Right atrium auricular region (tissue), 2 donors: ENCODE measurements at regions not wholly inside any gene's neighbourhood (a gene's known extent, or its start where the extent isn't known, plus 50 kb on each side); places are given as distances from the start of the nearest gene placed in this dataset.

Experiments
- DNase-seq: peaks from one replicate; pipeline ENCODE4 v3.0.0-alpha.2; 2019; ENCODE audit warnings: low spot score
- H3K27ac ChIP-seq, 2 donors: fragments of 200-600 bp; sonication (generic); 1 replicate in 1 of 2; 2 replicates in 1 of 2; pipeline ENCODE4 v1.5.1; 2016 to 2019
- H3K27me3 ChIP-seq, 2 donors: fragments of 200-600 bp; sonication (generic); one replicate each; pipeline versions ENCODE4 v1.5.1 to v1.6.0; 2017 to 2019
- H3K36me3 ChIP-seq: fragments of 200-600 bp; sonication (generic); one replicate; pipeline ENCODE4 v1.5.1; 2016
- H3K4me1 ChIP-seq, 2 donors: fragments of 200-600 bp; sonication (generic); one replicate each; pipeline versions ENCODE4 v1.5.1 to v1.6.0; 2017 to 2019
- H3K4me3 ChIP-seq, 2 donors: fragments of 200-600 bp; sonication (generic); 1 replicate in 1 of 2; 2 replicates in 1 of 2; pipeline ENCODE4 v1.5.1; 2017 to 2019; ENCODE audit warnings: mild to moderate bottlenecking in 1 of 2, moderate library complexity in 1 of 2
- H3K9me3 ChIP-seq, 2 donors: fragments of 200-600 bp; sonication (generic); one replicate each; pipeline ENCODE4 v1.5.1; 2019
- TF ChIP-seq, protein P1 (sequence below), 2 donors: fragments of 200-600 bp; sonication (generic); IDR thresholded peaks; one replicate each; pipeline ENCODE4 v1.5.1; 2019; ENCODE audit warnings: antibody characterized with exemption in 2 of 2

DNA sequence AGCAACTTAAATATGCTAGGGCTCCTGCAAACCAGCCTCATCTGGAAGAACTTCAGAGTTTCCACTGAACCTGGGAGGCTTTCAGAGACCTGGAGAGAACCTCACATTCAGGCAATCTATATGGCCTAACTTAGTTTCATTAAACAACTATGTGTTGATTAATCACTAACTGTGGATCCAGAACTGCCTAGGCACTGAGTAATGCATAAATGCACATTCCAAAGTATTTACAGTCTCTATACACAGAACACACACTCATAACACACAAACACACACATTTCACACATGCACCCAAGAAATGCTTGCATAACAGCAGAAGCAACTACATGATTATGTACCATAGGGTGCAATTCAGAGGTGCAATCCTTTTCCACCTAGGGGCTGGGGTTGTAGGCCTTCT is 552.8 kb downstream of the BCL11A start:
- H3K27ac ChIP-seq = no peak overlapping the region
- TF ChIP-seq, protein P1, sequence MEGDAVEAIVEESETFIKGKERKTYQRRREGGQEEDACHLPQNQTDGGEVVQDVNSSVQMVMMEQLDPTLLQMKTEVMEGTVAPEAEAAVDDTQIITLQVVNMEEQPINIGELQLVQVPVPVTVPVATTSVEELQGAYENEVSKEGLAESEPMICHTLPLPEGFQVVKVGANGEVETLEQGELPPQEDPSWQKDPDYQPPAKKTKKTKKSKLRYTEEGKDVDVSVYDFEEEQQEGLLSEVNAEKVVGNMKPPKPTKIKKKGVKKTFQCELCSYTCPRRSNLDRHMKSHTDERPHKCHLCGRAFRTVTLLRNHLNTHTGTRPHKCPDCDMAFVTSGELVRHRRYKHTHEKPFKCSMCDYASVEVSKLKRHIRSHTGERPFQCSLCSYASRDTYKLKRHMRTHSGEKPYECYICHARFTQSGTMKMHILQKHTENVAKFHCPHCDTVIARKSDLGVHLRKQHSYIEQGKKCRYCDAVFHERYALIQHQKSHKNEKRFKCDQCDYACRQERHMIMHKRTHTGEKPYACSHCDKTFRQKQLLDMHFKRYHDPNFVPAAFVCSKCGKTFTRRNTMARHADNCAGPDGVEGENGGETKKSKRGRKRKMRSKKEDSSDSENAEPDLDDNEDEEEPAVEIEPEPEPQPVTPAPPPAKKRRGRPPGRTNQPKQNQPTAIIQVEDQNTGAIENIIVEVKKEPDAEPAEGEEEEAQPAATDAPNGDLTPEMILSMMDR (IDR thresholded peaks at IDR 0.05) = no peak
- H3K36me3 ChIP-seq = no peaks in the 10 kb centered on the region

DNA sequence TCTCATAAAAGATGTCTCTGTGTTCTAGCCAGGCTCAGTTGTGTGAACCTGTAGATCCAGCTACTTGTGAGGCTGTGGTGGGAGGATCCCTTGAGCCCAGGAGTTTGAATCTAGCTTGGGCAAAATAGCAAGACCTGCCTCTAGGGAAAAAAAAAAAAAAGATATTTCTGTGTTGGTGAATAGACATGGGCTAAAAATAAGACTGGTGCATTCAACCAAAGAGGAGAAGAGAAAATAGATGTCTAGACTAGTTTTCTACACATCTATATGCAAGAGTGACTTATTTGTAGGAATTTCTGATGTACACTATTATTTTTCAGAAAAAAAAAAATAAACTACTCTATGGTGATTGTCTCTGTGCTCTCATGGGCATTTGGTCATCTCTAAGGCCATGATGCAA is 555.1 kb downstream of the BCL11A start:
- Histone ChIP-seq H3K27ac (no peak overlapping the region), H3K27me3 (no peaks in the 10 kb centered on the region), H3K4me3 (no peak overlapping the region), H3K9me3 (no peaks in the 10 kb centered on the region), H3K4me1 (no peaks in the 10 kb centered on the region), H3K36me3 (no peaks in the 10 kb centered on the region)
- TF ChIP-seq, protein P1 (IDR thresholded peaks at IDR 0.05) = no peak
- no peak for DNase-seq

More for the DNA sequence above, 552.8 kb downstream of the BCL11A start:
- Histone ChIP-seq H3K4me3 (no peak overlapping the region), H3K9me3 (no peaks in the 10 kb centered on the region), H3K4me1 (no peaks in the 10 kb centered on the region), H3K27me3 (no peaks in the 10 kb centered on the region)
- DNase-seq = no peak

DNA sequence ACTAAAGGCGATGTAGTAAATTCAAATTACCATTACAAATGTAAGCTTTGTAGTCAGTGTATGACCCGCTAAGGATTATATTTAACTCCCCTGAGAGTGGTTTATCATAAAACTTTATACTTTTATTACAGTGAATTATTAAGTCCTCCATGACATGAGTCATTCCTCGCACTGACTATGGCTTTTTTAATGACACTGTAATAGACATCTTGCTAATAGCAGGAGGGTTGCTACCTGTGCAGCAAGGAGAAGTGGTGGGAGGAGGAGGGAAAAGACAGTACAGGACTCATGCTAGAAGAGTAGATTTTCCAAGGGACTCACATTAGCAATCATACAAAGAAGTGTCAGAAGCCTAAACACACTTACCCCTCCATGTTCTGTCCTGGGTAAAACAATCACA is 556.1 kb downstream of the BCL11A start:
- no peak for DNase-seq
- TF ChIP-seq, protein P1 (IDR thresholded peaks at IDR 0.05) = no peak
- Histone ChIP-seq H3K36me3 (no peaks in the 10 kb centered on the region), H3K9me3 (no peaks in the 10 kb centered on the region), H3K4me3 (no peak overlapping the region), H3K4me1 (no peaks in the 10 kb centered on the region), H3K27me3 (no peaks in the 10 kb centered on the region), H3K27ac (no peak overlapping the region)

DNA sequence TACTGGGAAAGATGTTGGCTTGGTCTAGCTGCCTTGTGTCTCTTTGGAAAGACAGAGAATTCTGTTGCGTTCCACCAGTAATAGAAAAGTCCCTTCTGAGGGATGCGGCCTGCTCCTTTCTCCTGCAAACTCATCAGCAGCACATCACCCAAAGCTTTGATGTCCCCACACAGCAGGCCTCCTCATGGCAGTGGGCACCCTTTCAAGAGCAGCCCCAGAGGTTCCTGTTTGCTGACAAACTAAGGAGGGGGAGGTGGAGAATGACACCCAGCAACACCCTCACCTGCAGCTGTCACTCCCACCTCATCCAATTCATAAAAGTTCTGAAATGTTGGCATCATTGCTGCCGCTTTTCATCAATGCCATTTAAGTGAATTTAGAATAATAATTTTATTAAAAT is 556.6 kb downstream of the BCL11A start:
- TF ChIP-seq, protein P1 (IDR thresholded peaks at IDR 0.05) = no peak
- no peaks in the 10 kb centered on the region for H3K9me3 ChIP-seq
- H3K4me1 ChIP-seq = no peaks in the 10 kb centered on the region
- H3K4me3 ChIP-seq = no peak overlapping the region
- no peak overlapping the region for H3K27ac ChIP-seq
- H3K36me3 ChIP-seq = no peaks in the 10 kb centered on the region
- H3K27me3 ChIP-seq = no peaks in the 10 kb centered on the region
- no peak for DNase-seq

DNA sequence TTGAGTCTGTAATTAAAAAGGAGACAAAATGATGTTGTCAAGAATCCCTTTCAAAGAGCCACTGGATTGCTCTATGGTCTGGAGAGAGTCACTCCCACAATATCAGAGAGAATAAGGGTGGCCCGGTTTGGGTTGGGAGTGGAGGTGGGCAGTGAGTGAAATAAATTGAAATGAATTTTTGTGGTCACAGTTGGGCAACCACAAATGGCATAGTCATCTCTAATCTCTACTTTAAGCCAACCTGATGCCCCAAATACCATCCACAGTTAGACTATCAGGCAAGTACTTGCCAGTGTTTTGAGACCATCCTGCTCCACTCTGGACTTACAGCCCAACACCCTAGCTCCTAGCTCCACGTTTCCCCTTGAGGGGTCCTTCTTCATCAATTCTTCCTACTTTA is 559.7 kb downstream of the BCL11A start:
- H3K4me3 ChIP-seq = no peak overlapping the region
- H3K36me3 ChIP-seq = no peaks in the 10 kb centered on the region
- no peak for DNase-seq
- H3K27ac ChIP-seq = no peak overlapping the region
- TF ChIP-seq, protein P1 (IDR thresholded peaks at IDR 0.05) = no peak
- H3K4me1 ChIP-seq = no peaks in the 10 kb centered on the region
- no peaks in the 10 kb centered on the region for H3K27me3 ChIP-seq
- H3K9me3 ChIP-seq = no peaks in the 10 kb centered on the region

DNA sequence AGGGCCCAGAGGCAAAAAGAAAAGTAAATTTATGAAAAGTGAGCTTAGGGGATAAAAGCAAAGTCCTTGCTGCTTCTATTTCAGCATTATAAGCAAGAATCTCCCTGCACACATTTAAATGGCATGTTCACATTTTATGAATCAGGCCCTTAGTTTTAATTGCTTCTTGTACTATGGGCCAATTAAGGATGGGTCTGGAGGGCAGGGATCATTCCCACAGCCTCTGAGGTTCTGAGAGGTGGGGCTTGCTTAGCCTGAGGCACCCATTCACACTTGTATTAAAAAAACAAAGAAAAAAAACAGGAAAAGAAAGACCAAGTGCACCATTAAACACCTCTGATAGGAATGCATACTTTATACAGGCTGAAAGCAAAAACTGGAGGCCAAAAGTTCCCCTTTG is 565.1 kb downstream of the BCL11A start:
- Histone ChIP-seq H3K27ac (no peak overlapping the region), H3K9me3 (no peaks in the 10 kb centered on the region), H3K4me3 (no peak overlapping the region), H3K27me3 (no peaks in the 10 kb centered on the region), H3K36me3 (no peaks in the 10 kb centered on the region), H3K4me1 (no peaks in the 10 kb centered on the region)
- TF ChIP-seq, protein P1 (IDR thresholded peaks at IDR 0.05) = no peak
- DNase-seq = no peak
